HEK293T (cell line): ENCODE measurements at regions not wholly inside any gene's neighbourhood (a gene's known extent, or its start where the extent isn't known, plus 50 kb on each side); places are given as distances from the start of the nearest gene placed in this dataset.

Source experiments
- ARNT ChIP-seq: fragments of 450-650 bp; IDR thresholded peaks from 2 replicates; pipeline ENCODE4 v1.6.1; 2017; ENCODE audit warnings: mild to moderate bottlenecking
- BHLHE40 ChIP-seq: fragments of 450-650 bp; IDR thresholded peaks from 2 replicates; pipeline ENCODE4 v1.6.1; 2016; ENCODE audit warnings: mild to moderate bottlenecking, moderate library complexity, borderline replicate concordance
- ELF4 ChIP-seq: fragments of 450-650 bp; IDR thresholded peaks from 2 replicates; pipeline ENCODE4 v1.6.1; 2017; ENCODE audit warnings: antibody characterized with exemption
- FOXA1 ChIP-seq: fragments of 450-650 bp; IDR thresholded peaks from 2 replicates; pipeline ENCODE4 v1.6.1; 2016; ENCODE audit warnings: mild to moderate bottlenecking
- FOXK2 ChIP-seq: fragments of 450-650 bp; IDR thresholded peaks from 2 replicates; pipeline ENCODE4 v1.6.1; 2016; ENCODE audit warnings: mild to moderate bottlenecking
- FOXM1 ChIP-seq: fragments of 450-650 bp; IDR thresholded peaks from 2 replicates; pipeline ENCODE4 v1.6.1; 2017; ENCODE audit warnings: mild to moderate bottlenecking, borderline replicate concordance
- HDGF ChIP-seq: fragments of 450-650 bp; IDR thresholded peaks from 2 replicates; pipeline ENCODE4 v1.6.1; 2017; ENCODE audit warnings: antibody characterized with exemption, borderline replicate concordance
- LEF1 ChIP-seq: fragments of 450-650 bp; IDR thresholded peaks from 2 replicates; pipeline ENCODE4 v1.6.1; 2017; ENCODE audit warnings: mild to moderate bottlenecking, borderline replicate concordance
- NFRKB ChIP-seq: fragments of 450-650 bp; IDR thresholded peaks from 2 replicates; pipeline ENCODE4 v1.6.1; 2016; ENCODE audit warnings: mild to moderate bottlenecking, moderate library complexity
- SP1 ChIP-seq: fragments of 450-650 bp; IDR thresholded peaks from 2 replicates; pipeline ENCODE4 v1.6.1; 2017
- SUZ12 ChIP-seq: fragments of 450-650 bp; IDR thresholded peaks from 2 replicates; pipeline ENCODE4 v1.6.1; 2016; ENCODE audit warnings: mild to moderate bottlenecking
- TARDBP ChIP-seq: fragments of 450-650 bp; IDR thresholded peaks from 2 replicates; pipeline ENCODE4 v1.6.1; 2016
- ZNF384 ChIP-seq: fragments of 450-650 bp; IDR thresholded peaks from 2 replicates; pipeline ENCODE4 v1.6.1; 2016
- TF ChIP-seq, protein P1 (sequence below): fragments of 450-650 bp; IDR thresholded peaks from 2 replicates; pipeline ENCODE4 v1.6.1; 2016

GRCh38 chr2:154507186-154507585 lies 191.3 kb upstream of the KCNJ3 start:
- TF ChIP-seq ZNF384: no peak
- no peak for TF ChIP-seq FOXM1
- TF ChIP-seq ARNT: no peak
- TF ChIP-seq FOXK2: no peak
- TF ChIP-seq HDGF: no peak
- no peak for TF ChIP-seq FOXA1
- TF ChIP-seq LEF1: no peak
- TF ChIP-seq SUZ12: no peak
- TF ChIP-seq BHLHE40: no peak
- TF ChIP-seq, protein P1, sequence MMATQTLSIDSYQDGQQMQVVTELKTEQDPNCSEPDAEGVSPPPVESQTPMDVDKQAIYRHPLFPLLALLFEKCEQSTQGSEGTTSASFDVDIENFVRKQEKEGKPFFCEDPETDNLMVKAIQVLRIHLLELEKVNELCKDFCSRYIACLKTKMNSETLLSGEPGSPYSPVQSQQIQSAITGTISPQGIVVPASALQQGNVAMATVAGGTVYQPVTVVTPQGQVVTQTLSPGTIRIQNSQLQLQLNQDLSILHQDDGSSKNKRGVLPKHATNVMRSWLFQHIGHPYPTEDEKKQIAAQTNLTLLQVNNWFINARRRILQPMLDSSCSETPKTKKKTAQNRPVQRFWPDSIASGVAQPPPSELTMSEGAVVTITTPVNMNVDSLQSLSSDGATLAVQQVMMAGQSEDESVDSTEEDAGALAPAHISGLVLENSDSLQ: no peak
- TF ChIP-seq TARDBP: no peak
- no peak for TF ChIP-seq SP1
- no peak for TF ChIP-seq NFRKB
- no peak for TF ChIP-seq ELF4
